Effector CD8-positive, alpha-beta T cell (primary cell): ENCODE measurements at regions not wholly inside any gene's neighbourhood (a gene's known extent, or its start where the extent isn't known, plus 50 kb on each side); places are given as distances from the start of the nearest gene placed in this dataset.

Experiments used
- DNase-seq: peaks from one replicate; lab custom pipeline; 2025; lab: John Stamatoyannopoulos, UW

- DNase-seq = no peak
Observed at GRCh38 chr6:43949551-43949991, 177.7 kb downstream of the MRPL14 start.

DNA sequence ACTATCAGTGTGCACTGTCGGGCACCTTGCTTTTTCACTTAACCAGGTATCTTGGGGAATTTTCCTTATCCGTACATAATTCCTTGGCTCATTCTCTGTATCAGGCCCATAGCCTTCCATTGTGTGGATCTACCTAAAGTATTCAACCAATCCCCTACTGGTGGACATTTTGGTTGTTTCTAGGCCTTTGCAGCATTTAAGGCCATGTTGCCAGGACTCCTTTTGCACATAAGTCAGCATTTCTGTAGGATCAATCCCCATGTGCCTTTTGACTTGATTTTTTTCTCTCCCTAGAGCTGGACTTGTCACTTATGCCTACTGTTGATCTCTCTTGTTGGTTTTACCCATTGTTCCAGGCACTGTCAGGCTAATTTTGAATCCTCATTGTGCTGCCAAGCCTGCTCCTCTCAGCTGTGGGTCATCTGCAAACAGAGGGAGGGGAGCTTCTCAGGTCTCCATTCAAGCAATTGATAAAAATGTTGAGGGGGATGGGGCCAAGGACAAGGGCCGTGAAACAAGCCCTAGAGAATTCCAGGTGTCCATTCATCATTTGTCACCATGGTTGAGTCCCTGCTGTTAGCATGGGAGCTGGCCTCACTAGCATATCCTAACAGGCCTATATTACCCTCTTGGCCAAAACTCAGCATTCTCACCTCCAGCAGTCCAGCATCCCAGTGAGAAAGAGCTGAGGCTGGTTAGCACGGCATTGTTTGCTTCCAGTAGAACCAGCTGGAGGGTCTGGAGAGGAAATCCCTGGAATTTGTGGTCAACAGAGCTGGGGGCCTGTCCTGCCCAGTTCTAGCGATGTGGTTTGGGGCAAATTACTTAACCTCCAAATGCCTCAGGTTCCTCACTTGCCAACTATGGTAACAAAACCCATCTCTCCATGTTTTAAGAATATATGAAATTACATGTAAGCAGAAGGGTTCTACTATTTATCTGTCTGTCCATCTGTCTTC is 178.4 kb downstream of the MRPL14 start:
- DNase-seq = no peak

GRCh38 chr6:43947860-43948259 is 177.8 kb downstream of the VEGFA start:
- no peak for DNase-seq

- no peak for DNase-seq
Observed at GRCh38 chr6:43946641-43947363, 176.8 kb downstream of the VEGFA start.

GRCh38 chr6:43945768-43946080 is 175.7 kb downstream of the VEGFA start:
- DNase-seq = no peak

DNA sequence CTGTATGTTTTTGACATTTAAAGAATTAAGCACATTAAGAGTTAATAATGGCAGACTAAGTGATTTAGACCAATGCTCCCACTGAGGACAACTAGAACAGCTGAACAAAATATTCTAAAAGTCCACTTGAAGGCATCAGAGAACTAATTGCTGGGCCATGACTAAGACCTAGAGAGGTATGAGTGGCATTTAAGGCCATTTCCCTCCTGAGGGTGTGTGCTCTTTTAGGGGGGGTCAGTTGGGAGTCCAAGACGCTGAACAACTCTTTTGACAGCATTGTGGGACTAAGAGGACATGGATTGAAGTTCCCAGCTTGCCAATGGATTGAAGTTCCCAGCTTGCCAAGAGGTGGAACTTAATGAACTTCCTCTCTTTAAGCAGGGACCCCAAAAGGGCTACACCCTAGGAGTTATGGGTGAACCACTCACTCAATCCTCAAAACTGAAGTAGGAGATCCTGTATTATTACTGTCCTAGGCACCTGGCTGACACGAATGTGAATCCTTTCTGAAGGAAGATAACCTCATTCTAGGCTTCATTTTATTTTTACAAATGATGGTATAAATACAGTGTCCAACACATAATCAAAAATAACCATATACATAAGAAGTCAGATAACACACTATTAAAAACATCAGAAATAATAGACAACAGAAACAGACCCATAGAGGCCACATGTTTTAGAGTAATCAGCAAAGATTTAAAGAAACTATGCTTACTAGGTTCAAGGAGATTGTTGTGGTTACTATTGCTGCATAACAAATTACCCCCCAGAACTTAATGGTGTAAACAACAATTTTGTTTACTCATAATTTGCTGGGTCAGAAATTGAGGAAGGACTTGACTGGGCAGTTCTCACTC is 175.1 kb downstream of the VEGFA start:
- no peak for DNase-seq

DNA sequence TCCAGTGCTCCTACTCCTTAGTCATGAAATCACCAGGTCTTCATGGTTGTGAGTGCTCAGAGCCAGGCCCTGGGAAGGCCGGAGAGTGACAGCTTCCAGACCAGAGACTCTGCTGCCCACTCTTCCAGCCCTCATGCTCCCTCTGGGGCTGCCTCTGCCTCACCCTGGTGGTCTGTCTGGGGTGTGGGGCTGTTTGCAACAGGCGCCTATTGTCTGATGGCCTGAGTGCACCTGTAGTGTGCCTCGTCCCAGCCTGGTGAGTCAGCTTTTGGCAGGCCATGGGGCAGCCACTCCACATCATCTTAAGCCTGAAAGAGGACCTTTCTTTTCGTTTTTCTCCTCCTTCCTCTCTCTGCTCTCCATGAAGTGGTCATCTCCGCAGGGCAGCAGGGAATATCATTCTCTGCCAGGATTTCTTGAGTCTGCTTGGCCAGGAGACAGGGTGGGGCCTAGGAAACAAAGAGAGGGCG is 173.8 kb downstream of the VEGFA start:
- DNase-seq = no peak

DNA sequence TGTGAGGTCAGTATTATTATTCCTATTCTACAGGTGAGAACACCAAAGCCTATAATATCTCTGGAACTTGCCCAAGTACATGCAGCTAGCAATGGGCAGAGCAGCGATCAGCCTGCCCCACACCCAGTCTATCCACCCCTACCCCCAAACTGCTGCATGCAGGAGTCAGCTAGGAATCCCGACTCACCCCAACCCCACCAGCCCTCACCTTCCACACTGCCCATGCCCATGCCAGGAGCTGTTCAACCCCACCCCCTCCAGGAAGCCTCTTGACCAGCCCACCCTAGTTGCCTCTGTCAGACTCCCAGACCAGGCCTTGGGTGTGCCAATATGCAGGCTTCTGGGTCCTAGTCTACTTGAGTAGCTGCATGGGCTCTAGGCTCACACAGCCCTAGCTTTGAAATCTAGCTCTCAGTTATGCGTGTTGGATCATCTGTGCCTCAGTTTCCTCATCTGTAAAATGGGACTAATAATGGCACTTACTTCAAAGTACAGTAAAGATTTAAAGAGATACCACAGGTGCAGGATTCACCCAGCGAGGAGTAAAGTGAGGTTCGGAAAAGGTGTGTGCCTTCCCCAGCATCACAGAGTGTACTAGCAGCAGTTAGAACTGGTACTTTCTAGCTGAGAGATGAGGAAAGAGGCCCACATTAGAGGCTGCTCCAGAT is 173.2 kb downstream of the VEGFA start:
- no peak for DNase-seq

GRCh38 chr6:43942616-43943015 is 172.6 kb downstream of the VEGFA start:
- no peak for DNase-seq

- no peak for DNase-seq
Observed at GRCh38 chr6:43942011-43942442, 172.0 kb downstream of the VEGFA start.

DNA sequence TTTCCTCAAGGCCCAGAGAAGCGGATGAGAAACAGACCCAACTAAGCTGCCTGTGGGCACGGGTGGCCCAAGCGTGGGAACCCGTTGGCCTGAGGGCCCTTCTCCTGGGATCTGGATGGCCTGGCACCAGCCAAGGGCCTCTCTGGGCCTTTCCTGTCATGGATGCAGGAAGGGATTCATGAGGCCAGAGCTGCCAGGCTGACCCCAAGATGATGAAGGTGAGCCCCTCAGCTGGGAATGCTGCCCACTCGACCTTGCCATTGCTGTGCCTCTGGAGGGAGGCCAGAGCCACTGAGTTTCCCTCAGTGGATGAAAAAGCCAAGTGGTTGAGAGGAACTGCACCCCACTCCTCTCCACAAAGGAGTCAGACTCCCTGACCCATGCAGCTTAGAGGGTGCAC is 171.2 kb downstream of the VEGFA start:
- DNase-seq = no peak

DNA sequence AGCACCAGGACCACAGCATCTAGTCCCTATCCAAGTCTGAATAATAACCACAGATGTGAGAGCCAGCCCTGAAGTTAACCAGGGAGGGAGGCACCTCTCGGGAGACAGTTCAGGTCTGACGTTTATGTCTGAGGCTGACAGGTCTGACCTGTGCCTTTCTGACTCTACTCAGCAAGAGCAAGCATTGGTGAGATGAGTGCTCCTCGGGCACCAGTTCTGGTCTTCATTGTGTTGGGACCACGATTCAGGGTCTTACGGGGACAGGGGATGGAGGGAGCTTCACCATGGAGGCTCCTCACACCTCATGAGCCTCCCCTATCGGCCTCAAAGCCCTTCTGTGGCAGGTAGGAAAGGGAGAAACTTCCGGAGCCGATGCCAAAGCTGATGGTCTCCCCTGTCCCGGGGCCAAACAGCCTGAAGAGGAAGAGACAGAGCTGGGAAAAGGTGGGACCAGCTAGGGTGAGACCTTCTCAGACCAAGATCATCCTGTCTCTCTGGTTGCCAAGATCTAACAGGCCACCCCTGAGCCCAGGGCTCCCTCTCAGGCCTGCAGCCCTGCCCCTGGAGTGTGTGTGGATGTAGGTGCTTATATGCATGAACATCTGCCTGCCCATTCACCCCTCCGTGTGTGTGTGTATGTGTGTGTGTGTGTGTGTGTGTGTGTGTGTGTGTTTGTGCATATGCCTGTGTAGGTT is 170.5 kb downstream of the VEGFA start:
- DNase-seq = no peak

DNA sequence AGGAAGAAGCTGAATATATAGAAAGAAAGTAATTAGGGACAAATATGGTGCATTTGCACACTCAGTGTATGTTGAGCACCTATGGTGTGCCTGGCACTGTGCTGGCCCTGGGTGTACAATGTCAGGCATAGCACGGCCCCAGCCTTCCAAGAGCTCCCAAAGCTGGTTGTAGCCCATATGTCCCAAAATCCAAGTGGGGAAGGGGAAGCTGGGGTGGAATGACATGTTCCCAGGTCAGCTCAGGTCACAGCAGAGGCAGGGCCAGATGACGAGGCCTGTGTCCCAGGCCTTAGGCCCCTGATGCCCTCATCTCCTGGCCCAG is 170.0 kb downstream of the VEGFA start:
- DNase-seq = no peak

- DNase-seq = no peak
Observed at GRCh38 chr6:43939281-43940070, 169.5 kb downstream of the VEGFA start.

- DNase-seq = no peak
Observed at GRCh38 chr6:43938178-43939105, 168.4 kb downstream of the VEGFA start.

DNA sequence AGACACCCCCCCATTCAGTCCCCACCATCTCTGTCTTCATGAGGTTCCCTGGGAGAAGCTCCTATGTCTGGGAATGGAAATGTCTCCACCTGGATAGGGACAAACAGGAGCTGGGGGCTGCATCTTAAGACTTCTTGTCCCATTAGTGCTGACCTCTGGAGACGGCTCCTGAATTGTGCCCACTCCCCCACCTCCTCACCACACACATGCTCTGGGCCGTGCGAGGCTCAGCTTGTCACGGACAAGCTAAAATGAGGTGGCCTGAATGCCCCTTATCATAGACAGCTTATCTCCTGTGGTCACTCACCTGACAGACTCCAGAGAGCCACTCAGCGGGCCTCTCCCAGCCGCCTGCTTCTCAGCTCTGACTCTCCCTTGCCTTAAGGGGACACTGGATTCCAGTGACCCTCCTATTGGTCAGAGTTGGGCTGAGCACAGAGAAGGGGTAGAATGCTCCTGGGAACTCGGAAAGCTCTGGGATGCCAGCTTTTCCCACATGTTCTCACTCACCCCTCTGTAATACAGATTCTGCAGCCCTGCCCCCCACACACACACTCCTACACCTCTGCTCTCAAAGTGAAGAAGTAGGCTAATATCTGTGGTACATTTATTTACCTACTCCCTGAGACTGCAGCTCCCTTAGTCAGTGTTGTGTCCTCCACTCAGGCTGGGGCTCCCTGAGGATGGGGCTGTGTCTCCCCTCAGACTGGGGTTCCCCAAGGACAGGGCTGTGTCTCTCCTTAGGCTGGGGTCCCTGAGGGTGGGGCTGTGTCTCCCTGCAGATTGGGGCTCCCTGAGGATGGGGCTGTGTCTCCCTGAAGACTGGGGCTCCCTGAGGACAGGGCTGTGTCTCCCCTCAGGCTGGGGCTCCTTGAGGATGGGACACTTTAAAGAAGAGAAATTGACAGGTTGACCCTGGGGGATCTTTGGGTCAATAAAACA is 167.5 kb downstream of the VEGFA start:
- no peak for DNase-seq

DNA sequence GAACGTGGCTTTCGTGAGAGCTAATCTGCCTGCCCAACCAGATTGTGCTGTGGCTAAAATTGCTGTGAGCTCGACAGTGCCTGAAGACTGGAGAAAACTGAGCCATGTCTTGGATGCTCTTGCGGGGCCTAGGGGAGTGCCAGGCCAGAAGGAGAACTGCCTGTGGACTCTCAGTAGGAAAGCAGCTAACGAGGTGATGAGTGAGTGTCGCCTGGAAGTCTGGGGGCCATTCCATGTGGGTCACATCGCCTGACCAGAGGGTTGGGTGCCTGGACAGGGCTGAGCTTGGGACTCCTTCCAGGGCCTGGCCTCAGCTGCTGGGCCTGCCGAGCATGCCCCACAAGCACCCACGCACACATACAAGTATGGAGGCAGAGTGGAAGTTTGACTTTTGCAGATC is 166.5 kb downstream of the VEGFA start:
- no peak for DNase-seq

GRCh38 chr6:43935921-43936439 is 166.0 kb downstream of the VEGFA start:
- no peak for DNase-seq
